AG08396 (cell line): ENCODE measurements at regions not wholly inside any gene's neighbourhood (a gene's known extent, or its start where the extent isn't known, plus 50 kb on each side); places are given as distances from the start of the nearest gene placed in this dataset.
"Not testable (repeated sequence)": the region's sequence is repeated elsewhere in the genome, so short reads cannot be mapped to it uniquely, and the experiment has no call there.

Experiments used
- DNase-seq: peaks from one replicate; pipeline ENCODE4 v3.0.0; 2012; ENCODE audit warnings: low spot score, mixed read lengths

- DNase-seq: no peak
Observed at GRCh38 chr13:44848920-44849676, 140.2 kb downstream of the NUFIP1 start.

- DNase-seq: not testable (repeated sequence)
Observed at GRCh38 chr13:44845281-44846058, 143.8 kb downstream of the NUFIP1 start.

GRCh38 chr13:44844786-44845185 is 144.5 kb downstream of the NUFIP1 start:
- DNase-seq: no peak

- DNase-seq: no peak
Observed at GRCh38 chr13:44843403-44843802, 145.9 kb downstream of the NUFIP1 start.

- DNase-seq: no peak
Observed at GRCh38 chr13:44842158-44842557, 147.1 kb downstream of the NUFIP1 start.

DNA sequence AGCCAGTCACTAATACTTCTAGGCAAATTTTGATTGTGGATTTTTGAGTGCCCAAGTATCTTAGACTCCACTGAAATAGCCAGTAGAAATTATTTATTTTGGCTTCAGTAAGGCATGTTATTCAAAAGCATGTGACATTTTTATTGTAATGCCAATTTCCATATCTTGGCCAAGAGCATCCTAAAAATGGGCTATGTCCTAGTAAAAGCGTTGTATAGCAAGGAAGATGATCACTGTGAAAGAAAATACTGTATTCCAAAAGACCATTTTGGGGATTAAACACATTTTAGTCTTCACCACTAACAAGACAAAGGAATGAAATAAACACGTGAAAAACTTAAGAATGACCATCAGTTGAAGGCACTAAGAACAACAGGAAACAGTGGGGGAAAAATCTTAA is 149.1 kb downstream of the NUFIP1 start:
- DNase-seq: no peak

DNA sequence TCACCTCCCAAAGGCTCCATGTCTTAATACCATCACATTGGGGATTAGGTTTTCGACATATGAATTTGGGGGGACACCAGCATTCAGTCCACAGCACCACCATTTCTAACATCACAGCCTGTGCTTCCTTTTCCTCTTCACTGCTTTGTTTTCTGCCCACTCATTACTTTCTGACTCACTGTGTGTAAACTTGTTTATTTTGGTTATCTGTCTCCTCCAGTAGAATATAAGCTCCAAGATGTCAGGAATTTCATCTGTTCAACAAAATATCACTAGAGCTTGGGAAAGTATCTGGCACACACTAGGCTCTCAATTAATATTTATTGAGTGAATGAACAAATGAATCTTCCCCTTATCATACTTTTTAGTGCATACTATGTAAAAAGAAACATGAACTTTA is 152.0 kb downstream of the NUFIP1 start:
- DNase-seq: no peak

- no peak for DNase-seq
Observed at GRCh38 chr13:44834404-44834803, 154.9 kb downstream of the NUFIP1 start.

GRCh38 chr13:44833626-44834025 is 155.6 kb downstream of the NUFIP1 start:
- DNase-seq: no peak

DNA sequence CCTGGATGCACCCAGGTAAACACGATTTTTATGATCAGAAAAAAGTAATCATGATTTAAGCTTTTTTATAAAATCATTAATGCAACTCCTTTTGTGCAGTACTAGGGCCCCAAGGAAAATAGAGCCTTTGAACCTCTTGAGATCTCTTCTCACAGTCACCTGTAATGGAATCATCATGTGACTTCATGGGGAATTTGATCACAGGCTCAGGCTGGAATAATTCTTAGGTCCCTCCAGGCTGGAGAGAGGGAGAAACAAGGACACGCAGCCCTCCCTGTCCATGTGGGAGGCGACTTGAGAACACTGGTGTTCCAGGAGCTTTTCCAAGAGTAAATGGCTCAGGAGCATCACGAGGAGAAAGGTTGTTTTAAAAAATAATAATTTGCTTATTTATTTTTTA is 156.1 kb downstream of the NUFIP1 start:
- DNase-seq: no peak

DNA sequence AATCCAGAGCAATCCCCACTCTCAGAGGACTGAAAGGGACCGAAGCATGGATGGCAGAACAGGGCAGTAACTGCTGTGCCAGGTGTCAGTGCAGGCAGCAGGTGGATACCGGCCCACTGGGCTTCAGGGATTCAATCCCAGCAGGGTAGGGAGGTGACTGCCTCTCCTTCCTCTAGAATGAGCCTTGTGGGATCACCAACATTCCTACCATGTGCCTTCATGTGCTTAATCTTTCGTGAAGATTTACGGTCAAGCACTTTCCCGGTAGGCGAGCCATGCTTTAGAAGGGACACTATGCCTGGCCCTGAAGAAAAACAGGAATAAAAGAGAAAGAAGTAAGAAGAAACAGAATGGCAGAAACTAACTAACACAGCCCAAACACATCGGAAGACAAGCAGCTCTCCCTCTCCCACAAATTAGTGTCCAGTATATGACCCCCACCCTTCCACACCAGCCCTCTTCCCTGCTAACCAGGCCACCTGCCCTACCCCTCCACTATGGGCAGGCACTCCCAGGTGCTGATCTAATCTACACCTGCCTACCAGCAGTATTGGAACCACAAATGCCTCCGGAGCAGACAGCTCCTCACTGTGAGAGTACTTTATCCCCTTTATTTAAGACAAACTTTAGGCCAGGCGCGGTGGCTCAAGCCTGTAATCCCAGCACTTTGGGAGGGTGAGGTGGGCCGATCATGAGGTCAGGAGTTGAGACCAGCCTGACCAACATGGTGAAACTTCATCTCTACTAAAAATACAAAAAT is 162.5 kb downstream of the NUFIP1 start:
- DNase-seq: no peak

GRCh38 chr13:44825953-44826352 is 163.3 kb downstream of the NUFIP1 start:
- no peak for DNase-seq

GRCh38 chr13:44823555-44823954 is 165.7 kb downstream of the NUFIP1 start:
- DNase-seq: not testable (repeated sequence)

- no peak for DNase-seq
Observed at GRCh38 chr13:44822291-44822690, 167.0 kb downstream of the NUFIP1 start.

GRCh38 chr13:44819772-44820171 is 169.5 kb downstream of the NUFIP1 start:
- no peak for DNase-seq

DNA sequence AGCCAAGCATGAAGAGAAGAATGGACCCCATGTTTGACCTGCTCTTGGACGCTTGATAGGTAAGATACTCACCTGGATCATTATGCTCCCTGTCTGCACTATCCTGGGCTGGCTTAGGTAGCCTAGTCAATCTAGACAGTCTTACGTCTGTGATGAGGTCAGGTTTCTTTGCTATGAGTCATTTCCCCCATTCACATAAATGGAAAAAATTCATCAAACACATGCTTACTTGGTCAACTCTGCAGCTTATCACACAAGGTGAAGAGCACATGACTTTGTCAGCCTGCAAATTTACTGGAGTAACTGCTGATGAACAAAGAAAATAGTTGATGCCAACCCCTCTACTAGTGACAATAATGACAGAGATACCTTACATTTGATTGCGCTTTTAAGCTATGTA is 170.0 kb downstream of the NUFIP1 start:
- peak; percentile 53 for DNase-seq

DNA sequence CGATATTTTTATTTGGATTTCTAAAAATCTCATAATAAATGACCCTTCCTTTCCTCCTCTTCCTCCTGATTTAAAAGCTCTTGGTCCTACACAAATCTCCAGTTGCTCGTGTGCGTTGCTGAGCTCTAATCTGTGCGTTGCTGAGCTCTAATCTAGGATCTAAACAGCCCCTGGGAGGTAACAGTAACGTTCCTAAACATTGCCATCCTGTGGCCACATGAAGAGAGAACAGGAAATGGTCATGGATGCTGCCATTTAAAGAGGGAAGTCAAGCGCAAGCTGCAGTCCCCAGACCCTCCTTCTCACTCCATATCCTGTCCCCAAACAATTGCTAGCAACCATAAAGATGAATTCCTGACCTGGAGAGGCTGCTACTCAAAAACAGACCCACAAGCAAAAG is 170.8 kb downstream of the NUFIP1 start:
- no peak for DNase-seq

- no peak for DNase-seq
Observed at GRCh38 chr13:44818016-44818415, 171.3 kb downstream of the NUFIP1 start.

- DNase-seq: no peak
Observed at GRCh38 chr13:44817131-44817671, 172.1 kb downstream of the NUFIP1 start.

- DNase-seq: no peak
Observed at GRCh38 chr13:44816701-44817100, 172.6 kb downstream of the NUFIP1 start.

GRCh38 chr13:44815623-44816022 is 173.6 kb downstream of the NUFIP1 start:
- peak; percentile 90 for DNase-seq

DNA sequence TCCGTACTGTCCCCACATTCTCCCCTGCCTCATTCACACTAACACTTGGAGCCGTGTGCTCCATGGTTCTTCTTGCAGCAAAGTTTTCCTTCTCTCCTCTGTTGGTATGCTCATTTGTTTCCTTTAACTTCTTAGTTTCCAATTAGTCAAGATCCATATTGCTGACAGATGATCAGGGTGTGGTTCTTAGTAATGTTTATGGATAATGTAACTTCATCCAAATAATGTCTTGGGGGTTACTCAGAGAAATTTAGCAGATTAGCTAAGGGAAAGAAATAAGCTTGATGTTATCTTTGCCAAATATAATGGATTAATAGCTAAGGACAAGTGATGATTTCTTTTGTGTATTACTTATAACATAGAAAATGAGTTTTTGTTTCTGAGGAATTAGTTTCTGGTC is 174.4 kb downstream of the NUFIP1 start:
- DNase-seq: no peak
